Pons (tissue), 1 donor: ENCODE measurements at regions not wholly inside any gene's neighbourhood (a gene's known extent, or its start where the extent isn't known, plus 50 kb on each side); places are given as distances from the start of the nearest gene placed in this dataset.

Experiments
- DNase-seq: peaks from one replicate; pipeline ENCODE4 v3.0.0-alpha.2; 2016; ENCODE audit warnings: low spot score

GRCh38 chr5:74231697-74232096 is 408.8 kb downstream of the ENC1 start:
- no peak for DNase-seq

DNA sequence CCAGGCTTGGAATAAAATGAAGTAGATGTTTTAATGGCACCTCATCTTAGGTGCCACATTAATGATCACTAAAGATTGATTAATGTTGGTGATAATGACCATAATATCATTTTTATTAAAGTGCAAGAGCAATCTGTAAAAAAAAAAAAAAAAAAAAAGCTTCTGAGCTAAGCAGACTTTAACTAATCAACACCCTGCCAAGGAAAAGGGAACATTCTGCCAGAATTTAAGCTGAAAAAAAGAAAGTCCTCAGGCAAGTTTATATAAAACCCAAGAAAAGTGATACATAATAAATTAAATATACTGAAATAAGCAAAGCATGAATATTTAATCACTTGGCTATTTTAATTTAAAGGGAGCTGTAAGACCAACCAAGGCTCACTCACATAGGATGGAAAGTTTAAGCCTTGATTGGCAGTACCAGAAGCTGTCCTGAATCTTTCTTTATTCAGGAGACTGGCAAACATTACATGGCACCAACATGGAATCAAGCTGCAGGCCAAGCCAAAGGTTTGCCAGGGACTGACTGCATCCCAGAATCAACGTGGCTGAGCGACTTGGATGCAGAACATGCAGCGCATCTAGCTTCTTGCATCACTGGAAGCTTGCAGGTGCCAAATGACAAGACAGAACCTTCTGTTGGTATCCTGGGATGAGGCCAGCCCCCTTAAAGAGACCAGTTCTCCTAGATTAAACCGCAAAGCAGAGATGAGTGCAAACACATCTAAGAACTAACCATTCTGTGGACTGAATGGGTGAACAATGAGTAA is 413.6 kb downstream of the ENC1 start:
- DNase-seq: peak; percentile 40

GRCh38 chr5:74225587-74225986 is 414.9 kb downstream of the ENC1 start:
- DNase-seq: no peak

DNA sequence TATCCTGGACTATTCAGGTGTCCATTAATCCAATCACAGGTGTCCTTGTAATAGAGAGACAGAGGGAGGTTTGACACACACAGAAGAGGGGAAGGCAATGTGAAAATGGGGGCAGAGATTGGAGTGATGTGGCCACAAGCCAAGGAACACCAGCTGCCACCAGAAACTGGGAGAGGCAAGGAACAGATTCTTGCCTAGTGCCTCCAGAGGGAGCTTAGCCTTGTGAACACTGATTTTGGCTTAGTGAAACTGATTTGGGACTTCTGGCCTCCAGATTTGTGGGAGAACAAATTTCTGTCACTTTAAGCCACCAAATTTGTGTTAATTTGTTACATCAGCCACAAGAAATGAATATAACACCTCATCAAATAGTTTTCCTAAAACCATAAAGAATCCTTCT is 416.2 kb downstream of the ENC1 start:
- DNase-seq: no peak

GRCh38 chr5:74222806-74223205 is 417.7 kb downstream of the ENC1 start:
- DNase-seq: no peak

DNA sequence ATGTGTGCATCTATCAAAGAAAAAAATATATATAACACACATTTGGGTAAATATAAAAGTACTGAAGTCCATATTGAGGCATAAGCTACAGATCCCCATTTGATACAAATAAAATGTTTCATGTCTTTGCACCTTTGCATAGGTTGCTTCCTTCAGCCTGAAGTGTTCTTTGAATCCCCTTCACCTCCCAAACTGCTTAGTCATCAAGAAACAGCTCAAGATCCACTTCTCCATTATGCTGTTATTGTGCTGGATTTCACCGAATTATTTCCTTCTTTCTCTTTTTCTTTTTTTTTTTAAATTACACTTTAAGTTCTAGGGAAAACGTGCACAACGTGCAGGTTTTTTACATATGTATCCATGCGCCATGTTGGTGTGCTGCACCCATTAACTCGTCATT is 419.1 kb downstream of the ENC1 start:
- DNase-seq: no peak

DNA sequence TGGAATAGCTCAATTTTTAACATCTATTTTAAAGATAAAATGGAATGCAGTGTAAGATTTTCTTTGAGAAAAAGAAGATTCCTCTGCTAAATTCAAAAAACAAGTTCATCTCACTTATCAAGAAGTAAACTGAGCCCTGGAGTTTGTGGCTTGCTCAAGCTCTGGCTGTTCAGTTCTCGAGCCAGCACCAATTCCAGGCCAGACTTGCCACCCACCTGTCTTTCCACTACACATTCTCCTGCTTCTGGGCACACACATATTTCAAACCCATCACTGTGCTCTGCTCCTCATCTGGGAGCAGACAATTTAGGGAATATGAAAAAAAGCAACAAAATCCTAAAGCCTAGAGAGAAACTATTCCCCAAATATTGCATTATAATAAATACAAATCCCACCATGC is 424.5 kb downstream of the ENC1 start:
- DNase-seq: no peak

GRCh38 chr5:74212336-74212735 is 428.2 kb downstream of the ENC1 start:
- DNase-seq: no peak

DNA sequence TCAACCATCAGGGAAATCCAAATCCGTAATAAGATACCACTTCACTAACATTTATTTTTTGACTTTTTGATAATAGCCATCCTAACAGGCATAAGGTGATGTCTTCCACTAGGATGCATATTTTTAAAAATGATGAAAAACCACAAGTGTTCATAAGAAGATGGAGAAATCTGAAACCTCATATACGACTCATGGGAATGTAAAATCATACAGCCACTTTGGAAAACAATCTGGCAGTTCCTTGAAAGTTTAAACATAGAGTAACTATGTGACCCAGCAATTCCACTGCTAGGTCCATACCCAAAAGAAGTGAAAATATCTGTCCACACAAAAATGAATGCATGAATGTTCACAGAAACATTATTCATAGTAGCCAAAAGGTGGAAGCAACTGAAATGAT is 431.0 kb downstream of the ENC1 start:
- DNase-seq: no peak

DNA sequence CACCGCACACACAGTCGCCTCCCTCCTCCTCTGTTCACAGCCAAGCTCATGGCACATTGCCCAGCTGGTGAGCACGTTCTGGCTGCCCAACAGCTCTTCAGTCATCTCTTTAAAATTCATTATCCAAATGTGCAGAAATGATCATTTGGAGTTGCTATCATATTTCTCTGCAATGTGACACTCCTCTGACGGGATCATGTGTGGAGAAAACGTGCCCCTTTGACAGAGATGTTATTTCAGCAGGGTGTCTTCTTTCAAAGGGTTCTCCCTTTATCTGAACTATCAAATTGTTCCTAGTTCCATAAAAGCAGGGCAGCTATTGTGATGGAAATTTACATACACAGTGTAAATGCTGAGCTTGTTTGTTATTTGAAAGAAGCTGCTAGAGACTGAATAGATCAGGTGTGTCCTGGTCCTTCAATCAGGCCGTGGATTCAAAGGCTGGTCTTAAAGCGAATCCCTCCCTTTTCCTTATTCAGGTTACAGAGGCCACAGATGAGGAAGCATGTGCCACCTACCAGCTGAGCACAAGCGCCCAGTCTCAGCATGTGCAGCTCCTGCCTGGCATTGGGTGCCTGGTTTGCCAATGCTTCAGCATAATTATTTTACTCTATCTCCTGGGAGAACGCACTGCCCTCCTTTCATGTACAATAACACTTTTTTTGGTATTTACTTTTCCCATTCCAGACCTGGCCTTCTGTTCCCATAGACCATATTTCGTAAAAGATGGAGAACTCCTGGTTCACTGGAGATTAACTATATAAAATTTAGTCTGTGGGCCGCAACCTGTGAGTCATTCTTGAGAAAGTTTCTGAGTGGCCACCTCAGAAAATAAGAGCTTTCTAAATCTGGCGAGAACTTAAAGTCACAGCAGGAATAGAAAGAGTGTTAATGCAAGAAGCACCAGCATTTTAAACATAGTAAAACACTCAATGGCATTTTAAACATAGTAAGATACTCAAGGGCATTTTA is 433.7 kb downstream of the ENC1 start:
- peak; percentile 57 for DNase-seq

DNA sequence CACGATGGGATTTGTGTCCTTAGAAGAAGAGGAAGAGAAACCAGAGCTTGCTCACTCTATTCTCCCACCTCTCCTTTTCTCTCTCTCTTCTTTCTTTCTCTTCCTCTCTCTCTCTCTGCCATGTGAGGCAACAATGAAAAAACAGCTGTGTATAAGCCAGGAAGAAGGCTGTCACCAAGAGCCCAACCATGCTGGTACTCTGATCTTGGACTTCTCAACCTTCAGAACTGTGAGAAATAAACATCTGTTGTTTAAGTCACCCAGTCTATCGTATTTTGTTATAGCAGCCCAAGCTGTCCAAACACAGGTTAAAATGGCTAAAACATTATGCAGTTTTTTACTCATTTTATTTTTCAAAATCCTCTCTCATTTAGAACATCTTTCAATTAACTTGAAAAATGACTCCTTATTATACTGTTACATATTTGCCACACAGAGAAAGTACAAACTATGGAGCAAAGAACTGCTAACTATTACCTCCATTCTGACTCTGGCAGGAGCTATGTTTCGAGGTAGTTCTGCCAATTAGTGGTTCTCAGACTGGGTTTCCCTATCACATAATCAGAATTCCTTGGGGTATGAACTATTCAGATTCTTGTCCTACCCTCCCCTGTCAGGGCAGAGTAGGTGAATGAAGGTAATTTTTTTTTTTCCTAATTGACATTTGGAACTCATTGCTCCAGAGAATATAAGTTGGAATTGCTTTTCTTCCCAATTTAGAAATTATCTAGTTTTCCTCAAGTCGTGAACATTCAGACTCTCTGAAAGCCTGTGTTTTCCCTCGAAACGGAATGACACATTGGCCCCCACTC is 434.6 kb downstream of the ENC1 start:
- DNase-seq: no peak

GRCh38 chr5:74201334-74202081 is 439.0 kb downstream of the ENC1 start:
- no peak for DNase-seq

GRCh38 chr5:74200560-74200959 is 440.0 kb downstream of the ENC1 start:
- DNase-seq: no peak

GRCh38 chr5:74199436-74200210 is 440.9 kb downstream of the ENC1 start:
- no peak for DNase-seq

- DNase-seq: no peak
These were observed 441.5 kb downstream of the ENC1 start for GRCh38 chr5:74199005-74199404.

GRCh38 chr5:74198156-74198555 is 442.4 kb downstream of the ENC1 start:
- no peak for DNase-seq

- no peak for DNase-seq
These were observed 444.3 kb downstream of the ENC1 start for GRCh38 chr5:74196233-74196632.

DNA sequence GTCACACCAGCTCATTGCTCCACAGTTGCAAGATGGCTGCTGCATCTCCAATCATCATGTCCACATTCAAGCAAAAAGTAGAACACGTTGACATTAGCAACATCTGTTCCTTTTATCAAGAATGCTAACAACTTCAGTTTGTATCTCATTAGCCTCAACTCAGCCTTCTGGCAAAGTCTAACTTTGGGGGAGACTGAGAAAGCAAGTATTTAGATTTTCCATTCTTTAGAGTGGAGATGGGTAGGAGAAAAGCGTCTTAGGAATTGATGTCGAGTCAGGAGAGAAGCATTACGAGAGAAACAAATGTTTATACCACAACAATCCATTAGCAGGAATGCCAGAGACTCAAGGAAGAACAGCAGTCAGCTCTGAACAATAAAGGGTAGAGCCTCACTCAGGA is 446.3 kb downstream of the ENC1 start:
- DNase-seq: no peak

- DNase-seq: no peak
These were observed 447.8 kb downstream of the ENC1 start for GRCh38 chr5:74192606-74193299.
